IMR-90 (cell line): ENCODE measurements at regions not wholly inside any gene's neighbourhood (a gene's known extent, or its start where the extent isn't known, plus 50 kb on each side); places are given as distances from the start of the nearest gene placed in this dataset.

ENCODE experiments used
- ATAC-seq: fragments of 200-7000 bp; cut with Tn5 transposase; 2 replicates; pipeline ENCODE4 v1.9.1; 2020; ENCODE audit warnings: low read depth, mild to moderate bottlenecking, moderate library complexity
- BruUV-seq: library from RNA; stranded (reverse); fragments of 400-500 nt; replicated peaks from 2 replicates; lab custom pipeline; 2021; lab: Mats Ljungman, UMichigan
- CTCF ChIA-PET: fragments of 300-600 bp; formaldehyde crosslinking; extraction: SDS; loops from one replicate; lab custom pipeline; 2021; ENCODE audit warnings: antibody characterized with exemption; lab: Yijun Ruan, JAX
- POLR2A ChIA-PET: fragments of 300-600 bp; sonication (Branson Sonifier 250); formaldehyde crosslinking; loops from one replicate; lab custom pipeline; 2022; ENCODE audit warnings: antibody characterized with exemption; ENCODE audit not compliant: unreplicated experiment; lab: Charles Lee
- DNase-seq: peaks from one replicate; pipeline ENCODE4 v3.0.0; 2013
- H2AFZ ChIP-seq: replicated peaks from 2 replicates; pipeline ENCODE3; 2013; ENCODE audit warnings: low read length, mild to moderate bottlenecking; ENCODE audit not compliant: poor library complexity
- H2AK5ac ChIP-seq: 2 replicates; pipeline ENCODE4 v1.6.1; 2013; ENCODE audit warnings: low read depth, low read length, inconsistent platforms
- H2AK9ac ChIP-seq: replicated peaks from 2 replicates; pipeline ENCODE3; 2013; ENCODE audit warnings: mild to moderate bottlenecking, low read depth, low read length, moderate library complexity; ENCODE audit not compliant: poor library complexity
- H2BK120ac ChIP-seq: 2 replicates; pipeline ENCODE4 v1.6.1; 2013; ENCODE audit warnings: low read depth, low read length, inconsistent platforms
- H2BK15ac ChIP-seq: 3 replicates; pipeline ENCODE4 v1.6.1; 2013; ENCODE audit warnings: low read depth, low read length, inconsistent platforms
- H2BK20ac ChIP-seq: 2 replicates; pipeline ENCODE4 v1.6.1; 2013; ENCODE audit warnings: low read depth, mild to moderate bottlenecking, inconsistent platforms, low read length, moderate library complexity
- H2BK5ac ChIP-seq: 2 replicates; pipeline ENCODE4 v1.6.1; 2013; ENCODE audit warnings: mild to moderate bottlenecking, low read depth, low read length, inconsistent platforms; ENCODE audit not compliant: poor library complexity, severe bottlenecking
- H3K14ac ChIP-seq: replicated peaks from 2 replicates; pipeline ENCODE4 v1.6.1; 2013; ENCODE audit warnings: low read depth, low read length, inconsistent platforms
- H3K18ac ChIP-seq: 2 replicates; pipeline ENCODE4 v1.6.1; 2013; ENCODE audit warnings: low read depth, low read length, control low read depth
- H3K23ac ChIP-seq: 2 replicates; pipeline ENCODE4 v1.6.1; 2013; ENCODE audit warnings: low read depth, low read length, inconsistent platforms
- H3K27ac ChIP-seq: 2 replicates; pipeline ENCODE4 v1.5.1; 2013; ENCODE audit warnings: mild to moderate bottlenecking, control low read depth, low read length; ENCODE audit not compliant: insufficient read depth
- H3K27me3 ChIP-seq: 2 replicates; pipeline ENCODE4 v1.6.1; 2013; ENCODE audit warnings: low read length; ENCODE audit not compliant: control insufficient read depth, insufficient read depth
- H3K36me3 ChIP-seq: 2 replicates; pipeline ENCODE4 v1.6.1; 2013; ENCODE audit warnings: low read length, mixed read lengths; ENCODE audit not compliant: control insufficient read depth, insufficient read depth
- H3K4ac ChIP-seq: 2 replicates; pipeline ENCODE4 v1.6.1; 2013; ENCODE audit warnings: low read depth, low read length, inconsistent platforms
- H3K4me1 ChIP-seq: 2 replicates; pipeline ENCODE4 v1.6.1; 2013; ENCODE audit warnings: low read length, mixed read lengths; ENCODE audit not compliant: control insufficient read depth, insufficient read depth
- H3K4me2 ChIP-seq: 2 replicates; pipeline ENCODE4 v1.6.1; 2013; ENCODE audit warnings: low read depth, mild to moderate bottlenecking, control low read depth, low read length, moderate library complexity
- H3K4me3 ChIP-seq: 2 replicates; pipeline ENCODE4 v1.5.1; 2013; ENCODE audit warnings: low read depth, mild to moderate bottlenecking, control low read depth, low read length, moderate library complexity; ENCODE audit not compliant: insufficient read depth
- H3K56ac ChIP-seq: 2 replicates; pipeline ENCODE4 v1.6.1; 2013; ENCODE audit warnings: low read length, inconsistent platforms; ENCODE audit not compliant: insufficient read depth; ENCODE audit errors: extremely low read depth
- H3K79me1 ChIP-seq, 2 experiments: 2 replicates each; pipeline ENCODE4 v1.6.1; 2013; ENCODE audit warnings: low read length in 2 of 2, inconsistent platforms in 1 of 2, low read depth in 1 of 2
- H3K9ac ChIP-seq: 2 replicates; pipeline ENCODE4 v1.6.1; 2013; ENCODE audit warnings: low read depth, low read length, control low read depth
- H3K9me1 ChIP-seq: 2 replicates; pipeline ENCODE4 v1.6.1; 2013; ENCODE audit warnings: low read length, inconsistent platforms; ENCODE audit not compliant: insufficient read depth
- H3K9me3 ChIP-seq: 2 replicates; pipeline ENCODE4 v1.6.1; 2013; ENCODE audit warnings: low read length; ENCODE audit not compliant: control insufficient read depth, insufficient read depth
- H4K20me1 ChIP-seq: 2 replicates; pipeline ENCODE4 v1.6.1; 2013; ENCODE audit warnings: low read length, inconsistent platforms; ENCODE audit not compliant: insufficient read depth
- H4K5ac ChIP-seq: 2 replicates; pipeline ENCODE4 v1.6.1; 2013; ENCODE audit warnings: mild to moderate bottlenecking, low read depth, low read length, control low read depth
- H4K8ac ChIP-seq, 2 experiments: 2 replicates each; pipeline ENCODE4 v1.6.1; 2013; ENCODE audit warnings: low read depth in 2 of 2, low read length in 2 of 2, control low read depth in 1 of 2, inconsistent platforms in 1 of 2
- H4K91ac ChIP-seq: 2 replicates; pipeline ENCODE4 v1.6.1; 2013; ENCODE audit warnings: low read depth, low read length, inconsistent platforms; ENCODE audit not compliant: insufficient read depth
- BHLHE40 ChIP-seq: fragments of 150-350 bp; IDR thresholded peaks from 2 replicates; pipeline ENCODE4 v1.6.1; 2016; ENCODE audit warnings: mild to moderate bottlenecking, low read depth, low read length
- CEBPB ChIP-seq: IDR thresholded peaks from 2 replicates; pipeline ENCODE4 v1.6.1; 2012; ENCODE audit warnings: low read depth, low read length, improper control_type of control experiment
- CTCF ChIP-seq: conservative IDR thresholded peaks from 2 replicates; pipeline ENCODE4 v1.5.1; 2012; ENCODE audit warnings: mild to moderate bottlenecking, low read depth, low read length, improper control_type of control experiment
- FOS ChIP-seq: fragments of 150-350 bp; IDR thresholded peaks from 2 replicates; pipeline ENCODE4 v1.6.1; 2016; ENCODE audit warnings: low read depth, low read length
- MAFK ChIP-seq: IDR thresholded peaks from 2 replicates; pipeline ENCODE4 v1.6.1; 2012; ENCODE audit warnings: low read depth, low read length, improper control_type of control experiment
- MAZ ChIP-seq: IDR thresholded peaks from 2 replicates; pipeline ENCODE4 v1.6.1; 2012; ENCODE audit warnings: low read depth, mild to moderate bottlenecking, low read length, improper control_type of control experiment, moderate library complexity, borderline replicate concordance
- MXI1 ChIP-seq: IDR thresholded peaks from 2 replicates; pipeline ENCODE4 v1.6.1; 2012; ENCODE audit warnings: low read depth, mild to moderate bottlenecking, low read length, moderate library complexity, borderline replicate concordance
- POLR2A ChIP-seq: IDR thresholded peaks from 2 replicates; pipeline ENCODE4 v1.6.1; 2012; ENCODE audit warnings: mild to moderate bottlenecking, low read depth, low read length
- RAD21 ChIP-seq: IDR thresholded peaks from 2 replicates; pipeline ENCODE4 v1.6.1; 2012; ENCODE audit warnings: low read length, improper control_type of control experiment
- RCOR1 ChIP-seq: IDR thresholded peaks from 2 replicates; pipeline ENCODE4 v1.6.1; 2012; ENCODE audit warnings: mild to moderate bottlenecking, low read length, improper control_type of control experiment; ENCODE audit not compliant: insufficient replicate concordance
- RFX5 ChIP-seq: IDR thresholded peaks from 2 replicates; pipeline ENCODE4 v1.8.0; 2012; ENCODE audit warnings: low read depth, mild to moderate bottlenecking, low read length, moderate library complexity
- SMC3 ChIP-seq: fragments of 150-350 bp; IDR thresholded peaks from 2 replicates; pipeline ENCODE4 v1.6.1; 2016; ENCODE audit warnings: low read depth, mild to moderate bottlenecking, antibody characterized with exemption, low read length, moderate library complexity
- dilution Hi-C: fragments of 300-500 bp; cut with HindIII; formaldehyde crosslinking; loops from one replicate; pipeline ENCODE4 v1.14.3; 2018; ENCODE audit warnings: low sequenced_read_pairs; ENCODE audit not compliant: unreplicated experiment
- in situ Hi-C: fragments of 300-500 bp; cut with MboI; formaldehyde crosslinking; loops from 3 replicates; pipeline ENCODE4 v1.14.3; 2019; ENCODE audit warnings: low sequenced_read_pairs, inconsistent platforms, mixed read lengths
- intact Hi-C: fragments of 100-400 bp; cut with micrococcal nuclease; formaldehyde crosslinking; loops from 2 replicates; pipeline ENCODE4 v1.10.0; 2022

DNA sequence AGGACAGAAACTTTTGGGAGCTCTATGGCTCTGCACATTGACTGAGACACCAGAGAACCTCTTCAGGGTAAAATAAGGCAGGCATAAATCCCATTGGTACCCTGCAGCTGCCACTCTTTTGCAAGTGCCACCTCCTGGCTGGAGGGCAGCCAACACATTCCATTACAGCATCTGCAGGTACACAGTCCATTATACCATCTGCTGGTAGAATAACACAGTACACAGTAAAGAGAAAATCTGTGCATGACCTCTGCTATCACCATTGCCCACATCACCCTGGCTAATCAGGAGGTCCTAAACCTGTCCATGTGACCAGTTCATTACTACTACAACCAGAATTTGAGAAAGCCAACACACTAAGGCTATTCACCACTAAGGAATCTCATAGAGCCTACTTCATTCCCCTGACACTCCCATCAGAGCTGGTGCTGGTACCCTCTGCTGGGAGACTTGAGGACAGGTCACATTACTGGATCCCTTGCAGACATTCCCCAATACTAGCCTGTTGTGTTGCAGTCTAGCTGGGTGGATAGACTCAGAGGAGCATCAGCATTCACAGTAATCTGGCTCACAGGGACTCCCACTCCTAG lies 176.2 kb upstream of the TACR3 start:
- dilution Hi-C loops (no loop called here), intact Hi-C loops (no loop called here), in situ Hi-C loops (no loop called here)
- Histone ChIP-seq H3K9ac (no peak overlapping the region), H2BK20ac (no peak overlapping the region), H3K23ac (no peak overlapping the region), H3K27ac (no peak overlapping the region), H3K56ac (no peak overlapping the region), H3K36me3 (no peaks in the 10 kb centered on the region), H2AK5ac (no peak overlapping the region), H3K9me3 (peaks cover 8% of the 10 kb centered on the region; the same call in 1 of the 2 replicates), H4K91ac (no peak overlapping the region), H3K4me3 (no peak overlapping the region), H3K18ac (no peak overlapping the region), H3K4me1 (no peaks in the 10 kb centered on the region), H3K9me1 (no peaks in the 10 kb centered on the region), H3K4ac (no peak overlapping the region), H2BK15ac (no peak overlapping the region), H3K79me1 (no peaks in the 10 kb centered on the region), H4K5ac (no peak overlapping the region), H2AK9ac (no peak overlapping the region), H3K14ac (no peak overlapping the region), H2BK120ac (no peak overlapping the region), H3K4me2 (no peak overlapping the region), H2AFZ (no peak overlapping the region), H3K27me3 (no peaks in the 10 kb centered on the region), H4K20me1 (no peaks in the 10 kb centered on the region), H4K8ac (no peak overlapping the region), H2BK5ac (no peak overlapping the region)
- no peak for TF ChIP-seq FOS
- TF ChIP-seq RAD21 = no peak
- TF ChIP-seq MAFK = no peak
- no peak for TF ChIP-seq CTCF
- TF ChIP-seq MAZ = no peak
- no peak for TF ChIP-seq BHLHE40
- no peak for TF ChIP-seq RFX5
- no peak for TF ChIP-seq RCOR1
- no peak for TF ChIP-seq MXI1
- no peak for TF ChIP-seq SMC3
- TF ChIP-seq CEBPB = no peak
- TF ChIP-seq POLR2A = no peak
- ATAC-seq = no peak
- ChIA-PET CTCF (no interaction called here), POLR2A (no interaction called here)
- no TSS peak for BruUV-seq
- no peak for DNase-seq
